ENCODE measurements at regions not wholly inside any gene's neighbourhood (a gene's known extent, or its start where the extent isn't known, plus 50 kb on each side); places are given as distances from the start of the nearest gene placed in this dataset.
"Not testable (repeated sequence)": the region's sequence is repeated elsewhere in the genome, so short reads cannot be mapped to it uniquely, and the experiment has no call there.

DNA sequence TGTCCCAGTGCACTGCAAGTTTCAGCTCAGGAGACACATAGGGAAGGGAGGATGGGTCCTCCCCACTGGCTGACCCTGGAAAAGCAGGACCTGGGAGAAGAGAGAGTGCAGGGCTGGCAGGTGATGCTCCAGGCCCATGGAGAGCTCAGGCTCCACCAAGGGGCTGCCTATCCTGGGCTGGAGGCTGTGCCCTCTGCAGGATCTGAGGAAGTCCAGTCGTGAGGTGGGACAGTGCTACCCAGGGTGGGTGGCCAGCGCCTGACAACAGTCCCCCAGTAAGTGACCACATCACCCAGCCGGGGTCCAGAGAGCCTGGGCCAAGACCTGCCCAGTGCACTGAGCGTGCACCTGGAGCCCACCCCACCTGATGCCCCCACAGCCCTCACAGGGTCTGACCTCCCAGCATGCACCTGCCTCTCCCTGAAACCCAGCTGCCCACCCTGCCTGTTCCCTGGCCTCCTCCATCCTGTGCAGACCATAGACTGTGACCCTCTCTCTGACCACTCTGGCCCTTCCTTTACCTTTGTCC, 626.1 kb upstream of the DEFB115 start:
- TF ChIP-seq, protein P1, sequence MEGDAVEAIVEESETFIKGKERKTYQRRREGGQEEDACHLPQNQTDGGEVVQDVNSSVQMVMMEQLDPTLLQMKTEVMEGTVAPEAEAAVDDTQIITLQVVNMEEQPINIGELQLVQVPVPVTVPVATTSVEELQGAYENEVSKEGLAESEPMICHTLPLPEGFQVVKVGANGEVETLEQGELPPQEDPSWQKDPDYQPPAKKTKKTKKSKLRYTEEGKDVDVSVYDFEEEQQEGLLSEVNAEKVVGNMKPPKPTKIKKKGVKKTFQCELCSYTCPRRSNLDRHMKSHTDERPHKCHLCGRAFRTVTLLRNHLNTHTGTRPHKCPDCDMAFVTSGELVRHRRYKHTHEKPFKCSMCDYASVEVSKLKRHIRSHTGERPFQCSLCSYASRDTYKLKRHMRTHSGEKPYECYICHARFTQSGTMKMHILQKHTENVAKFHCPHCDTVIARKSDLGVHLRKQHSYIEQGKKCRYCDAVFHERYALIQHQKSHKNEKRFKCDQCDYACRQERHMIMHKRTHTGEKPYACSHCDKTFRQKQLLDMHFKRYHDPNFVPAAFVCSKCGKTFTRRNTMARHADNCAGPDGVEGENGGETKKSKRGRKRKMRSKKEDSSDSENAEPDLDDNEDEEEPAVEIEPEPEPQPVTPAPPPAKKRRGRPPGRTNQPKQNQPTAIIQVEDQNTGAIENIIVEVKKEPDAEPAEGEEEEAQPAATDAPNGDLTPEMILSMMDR (conservative IDR thresholded peaks at IDR 0.05; ENCODE audit: low read depth, low read length), result not testable (repeated sequence)
- not testable (repeated sequence) for TF ChIP-seq RFX5 (IDR thresholded peaks at IDR 0.05; ENCODE audit: low read depth, low read length); RAD21 (IDR thresholded peaks at IDR 0.05; ENCODE audit: low read length)
